ENCODE measurements at regions not wholly inside any gene's neighbourhood (a gene's known extent, or its start where the extent isn't known, plus 50 kb on each side); places are given as distances from the start of the nearest gene placed in this dataset.

DNA sequence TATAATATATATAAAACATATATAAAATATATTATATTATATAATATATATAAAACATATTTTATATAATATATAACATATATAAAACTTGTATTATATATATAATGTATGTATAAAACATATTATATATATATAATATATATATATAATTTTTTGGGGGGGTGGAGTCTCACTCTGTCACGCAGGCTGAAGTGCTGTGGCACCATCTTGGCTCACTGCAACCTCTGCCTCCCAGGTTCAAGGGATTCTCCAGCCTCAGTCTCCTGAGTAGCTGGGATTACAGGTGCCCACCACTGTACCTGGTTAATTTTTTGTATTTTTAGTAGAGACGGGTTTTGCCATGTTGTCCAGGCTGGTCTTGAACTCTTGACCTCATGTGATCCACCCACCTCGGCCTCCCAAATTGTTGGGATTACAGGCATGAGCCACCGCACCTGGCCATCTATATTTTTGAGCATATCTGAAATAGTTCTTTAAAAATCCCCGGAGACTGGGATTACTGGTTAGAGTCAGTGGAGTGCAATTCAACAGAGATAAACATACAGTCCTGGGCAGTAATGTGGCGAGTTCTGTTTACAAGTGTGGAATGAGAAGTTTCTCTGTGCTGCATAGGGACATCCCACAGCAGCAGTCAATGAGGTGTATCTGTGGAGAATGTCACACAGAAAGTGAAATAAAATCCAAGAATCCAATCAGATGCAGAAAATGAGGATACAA is 208.4 kb downstream of the MYCN start:
- no peak for DNase-seq

DNA sequence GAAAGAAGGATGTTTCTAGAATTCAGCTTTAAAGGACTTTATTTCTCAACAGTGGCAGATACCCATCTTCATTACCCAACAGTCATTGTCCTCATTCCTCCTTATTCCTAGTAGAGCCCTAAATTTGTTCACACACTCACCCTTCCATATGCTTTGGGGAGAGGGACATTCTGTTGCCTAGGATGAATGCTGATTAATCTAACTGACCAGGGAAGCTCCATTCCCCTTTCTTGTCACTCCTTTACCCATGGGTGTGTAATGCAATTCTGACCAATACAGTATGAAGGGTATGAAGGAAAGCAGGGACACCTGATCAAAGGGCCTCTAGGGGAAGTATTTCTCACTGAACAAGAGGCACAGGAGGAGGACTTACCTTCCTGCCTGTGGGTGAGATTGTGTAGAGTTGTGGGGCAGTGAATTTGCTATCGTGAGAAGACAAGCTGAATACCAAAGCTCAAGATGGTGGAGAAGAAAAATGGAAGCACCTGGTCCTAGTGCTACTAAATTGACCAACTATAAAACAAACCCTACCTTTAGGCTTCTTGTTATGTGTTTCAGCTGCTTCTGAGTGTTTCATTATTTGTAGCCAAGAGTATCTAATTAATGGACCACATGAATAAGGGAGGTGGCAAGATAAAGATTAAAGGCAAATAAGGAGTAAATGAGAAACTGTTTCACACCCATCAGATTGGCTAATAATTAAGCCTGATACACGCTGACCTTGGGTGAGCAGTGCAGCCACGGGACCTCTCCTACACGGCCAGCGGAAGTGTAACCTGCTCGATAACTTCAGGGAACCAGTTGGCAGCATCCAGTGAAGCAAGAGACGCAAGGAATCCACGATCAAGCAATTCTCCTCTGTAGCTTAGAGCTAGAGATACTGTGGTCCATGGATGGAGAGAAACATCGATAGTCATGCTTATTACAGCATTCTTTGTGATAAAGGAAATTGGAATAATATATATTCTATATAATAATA is 202.3 kb downstream of the MYCN start:
- no peak for DNase-seq

DNA sequence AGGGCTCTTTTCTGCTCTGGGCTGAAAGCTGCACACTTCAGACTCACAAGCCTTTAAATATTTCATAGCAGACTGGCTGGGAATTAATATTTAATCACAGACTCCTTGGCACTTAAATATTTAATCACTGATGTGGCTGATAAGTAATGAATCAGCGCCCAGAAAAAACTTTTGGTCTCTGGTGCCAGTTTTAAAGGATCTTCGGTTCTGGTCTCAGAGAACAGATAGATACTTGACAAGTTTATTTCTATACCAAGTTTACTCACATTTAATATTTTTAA is 201.2 kb downstream of the MYCN start:
- DNase-seq, result no peak

DNA sequence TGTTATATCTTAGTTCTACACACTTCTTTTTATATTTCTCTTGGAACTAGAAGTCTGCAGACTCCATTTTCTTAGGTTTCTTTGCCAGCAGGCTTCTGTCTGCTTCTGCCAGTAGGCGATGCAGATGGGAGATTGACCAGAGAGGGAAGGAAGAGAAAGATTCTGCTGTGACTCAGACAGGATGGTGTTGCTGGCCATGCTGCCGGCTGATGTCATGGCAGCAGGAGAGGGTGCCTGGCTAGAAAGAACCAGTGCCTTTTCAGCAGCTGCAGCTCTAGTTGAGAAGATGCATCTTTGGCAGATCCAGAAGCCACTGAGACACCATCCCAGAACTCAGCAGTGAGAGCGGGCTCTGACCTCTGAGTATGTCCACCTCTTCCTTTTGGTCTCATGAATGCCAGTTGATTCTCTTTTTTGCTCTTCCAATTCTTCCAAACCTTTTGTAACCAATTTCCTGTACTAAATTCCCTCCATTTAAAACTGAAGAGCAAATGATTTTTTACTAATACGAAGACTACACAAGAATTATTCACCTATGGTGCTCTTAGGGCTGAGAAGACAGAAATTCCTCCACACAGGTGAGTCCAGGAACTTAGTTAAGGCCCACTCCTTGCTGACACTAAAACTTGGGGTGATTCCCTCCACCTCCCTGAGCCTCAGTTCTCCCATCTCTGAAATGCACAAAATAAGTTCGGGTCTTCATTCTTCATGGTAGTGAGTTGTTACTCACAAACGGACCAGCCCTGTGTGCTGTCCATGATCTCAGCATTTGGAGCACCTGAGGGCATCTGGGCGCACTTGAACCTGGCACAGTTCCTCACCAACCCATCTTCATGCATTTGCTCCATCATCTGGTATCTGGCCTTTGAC is 200.7 kb downstream of the MYCN start:
- no peak for DNase-seq

DNA sequence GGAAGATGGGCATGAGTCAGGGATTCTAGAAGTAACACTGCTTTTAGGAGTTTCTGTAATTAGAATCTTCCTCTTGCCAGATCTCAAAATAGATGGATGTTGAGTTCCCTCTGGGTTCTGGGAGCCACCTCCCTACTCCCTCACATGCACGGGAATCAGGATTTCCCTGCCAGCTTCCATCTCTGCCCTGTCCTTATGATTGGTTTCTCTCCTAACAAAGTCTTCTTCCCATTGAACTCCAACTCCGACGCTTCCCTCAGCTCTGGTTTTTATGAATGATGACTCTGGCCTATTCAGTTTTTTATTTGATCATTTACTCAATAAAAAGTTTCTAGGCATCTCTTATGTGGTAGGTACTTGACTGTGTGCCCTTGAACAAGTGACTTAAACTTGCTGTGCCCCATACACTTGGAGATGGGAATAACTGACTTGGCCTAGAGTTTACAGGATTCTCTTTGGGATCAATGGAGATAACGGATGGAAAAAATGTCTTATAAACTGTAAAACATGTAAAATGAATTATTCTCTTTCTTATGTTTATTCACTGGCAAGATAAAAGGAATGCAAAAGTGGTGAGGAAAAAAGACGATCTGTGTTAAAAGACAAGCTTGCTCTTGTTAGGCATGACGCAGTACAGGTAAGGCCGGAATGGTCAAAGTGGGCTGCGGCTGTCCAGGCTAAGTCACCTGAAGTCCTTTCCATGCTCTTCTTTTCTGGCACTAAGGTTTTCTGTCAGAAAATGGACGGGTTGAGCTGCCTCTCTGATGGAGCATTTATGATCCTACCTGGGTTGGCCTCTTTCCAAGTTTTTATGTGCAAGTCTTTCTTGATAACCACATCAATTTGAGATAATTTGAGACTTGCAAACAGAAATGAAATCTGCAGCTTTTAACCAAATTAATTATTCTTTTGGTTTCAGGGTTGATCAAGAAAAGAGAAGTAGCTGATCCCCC is 199.6 kb downstream of the MYCN start:
- no peak for DNase-seq

DNA sequence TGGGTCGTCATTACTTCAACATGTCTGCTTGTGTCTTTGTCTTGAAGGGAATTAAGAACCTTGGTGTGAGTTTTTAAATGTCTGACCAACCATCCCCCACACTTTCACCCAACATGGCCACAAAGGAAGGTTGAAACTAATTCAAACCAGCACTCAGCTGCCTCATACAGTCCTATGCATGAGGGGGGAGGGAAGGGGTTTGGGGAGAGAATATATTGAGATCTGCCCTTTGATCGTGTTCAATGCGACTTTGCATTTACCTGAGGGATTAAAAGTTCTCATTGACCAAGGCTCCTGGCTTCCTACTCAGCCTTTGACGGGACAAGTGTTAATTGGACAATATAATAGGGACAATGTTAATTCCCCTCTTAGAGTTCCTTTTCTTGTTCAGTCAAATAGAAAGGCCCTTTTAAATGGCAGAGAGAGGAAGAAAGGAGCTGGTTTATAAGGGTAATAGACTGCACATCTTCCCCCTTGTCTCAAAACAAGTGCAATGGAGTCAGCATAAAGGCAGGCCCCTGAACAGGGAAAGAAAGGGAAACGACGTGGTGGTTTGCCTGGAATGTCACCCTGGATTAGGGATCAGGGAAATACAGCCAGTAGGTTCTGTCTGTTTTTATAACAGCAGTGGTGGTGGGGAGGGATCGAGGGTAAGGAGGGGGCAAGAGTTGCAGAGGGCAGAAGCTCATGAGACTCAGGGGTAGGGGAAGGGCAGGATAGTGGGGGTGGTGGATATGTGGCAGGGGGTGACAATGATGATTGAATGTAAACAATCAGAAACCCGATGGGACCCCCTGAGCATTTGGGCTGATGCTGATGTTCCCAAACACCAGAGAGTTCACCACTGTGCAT is 198.7 kb downstream of the MYCN start:
- DNase-seq, result no peak

DNA sequence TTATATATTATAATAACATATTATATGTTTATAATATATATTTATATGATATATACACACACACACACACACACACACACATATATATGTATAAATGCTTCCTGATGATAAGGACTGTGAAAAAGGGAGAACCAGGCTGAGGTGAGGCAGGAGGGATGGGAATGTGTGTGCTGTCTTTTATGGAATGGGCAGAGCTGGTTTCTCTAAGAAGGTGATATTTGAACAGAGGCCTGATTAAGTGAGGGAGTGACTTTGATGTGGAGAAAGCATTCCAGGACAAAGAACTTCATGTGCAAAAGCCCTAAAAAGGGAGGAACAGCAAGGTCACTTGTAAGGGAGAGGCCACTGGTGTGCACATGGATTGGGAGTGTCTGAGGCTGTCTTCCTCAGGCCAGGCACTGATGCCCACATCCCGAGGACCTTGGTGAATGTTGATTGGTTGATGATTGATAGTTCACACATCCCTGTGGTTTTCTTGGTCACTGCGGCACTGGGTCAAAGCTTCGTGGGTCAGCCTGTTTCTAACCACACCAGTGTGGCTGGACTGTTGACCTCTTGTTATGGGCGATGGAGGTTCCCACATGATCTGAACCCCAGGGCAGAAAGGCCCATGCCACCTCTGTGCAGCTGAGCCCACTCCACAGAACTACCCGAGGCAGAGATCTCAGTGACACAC is 196.9 kb downstream of the MYCN start:
- no peak for DNase-seq

DNA sequence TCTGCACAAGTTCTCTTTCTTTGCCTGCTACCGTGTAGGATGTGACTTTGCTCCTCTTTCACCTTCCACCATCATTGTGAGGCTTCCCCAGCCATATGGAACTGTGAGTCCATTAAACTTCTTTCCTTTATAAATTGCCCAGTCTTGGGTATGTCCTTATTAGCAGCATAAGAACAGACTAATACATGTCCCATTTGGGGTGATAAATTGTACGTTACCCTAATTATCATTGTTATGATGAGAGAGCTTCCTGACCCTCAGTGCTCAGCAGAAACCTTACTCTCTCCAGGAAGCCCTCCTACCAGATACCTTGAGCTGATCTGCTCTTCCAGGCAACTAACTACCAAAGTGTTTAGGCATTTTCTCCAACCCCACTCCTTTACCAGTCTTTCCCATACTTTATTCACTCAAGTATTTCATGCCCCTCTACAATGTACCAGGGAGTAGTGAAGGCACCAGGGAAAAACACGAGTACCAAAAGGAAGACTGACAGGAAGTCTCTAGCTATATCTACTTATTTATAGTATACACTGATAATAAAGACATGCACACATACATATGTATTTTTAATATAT is 196.2 kb downstream of the MYCN start:
- no peak for DNase-seq

DNA sequence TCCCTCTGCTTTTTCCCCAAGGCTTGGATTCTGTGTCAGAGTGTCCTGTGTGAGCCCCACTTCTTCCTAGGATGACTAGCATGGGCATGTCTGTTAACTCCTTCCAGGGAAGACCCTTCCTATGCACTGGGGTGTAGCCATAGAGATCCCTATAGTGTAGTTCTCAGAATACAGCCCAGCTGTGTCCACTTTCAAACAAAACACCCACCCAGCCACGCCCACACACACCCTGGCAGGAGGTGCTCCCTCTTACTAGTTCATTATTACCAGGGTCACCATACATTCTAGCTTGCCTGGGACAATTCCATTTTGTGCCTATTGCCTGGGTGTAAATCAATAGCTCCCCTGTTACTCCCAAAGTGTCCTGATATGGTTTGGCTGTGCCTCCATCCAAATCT is 195.6 kb downstream of the MYCN start:
- no peak for DNase-seq

DNA sequence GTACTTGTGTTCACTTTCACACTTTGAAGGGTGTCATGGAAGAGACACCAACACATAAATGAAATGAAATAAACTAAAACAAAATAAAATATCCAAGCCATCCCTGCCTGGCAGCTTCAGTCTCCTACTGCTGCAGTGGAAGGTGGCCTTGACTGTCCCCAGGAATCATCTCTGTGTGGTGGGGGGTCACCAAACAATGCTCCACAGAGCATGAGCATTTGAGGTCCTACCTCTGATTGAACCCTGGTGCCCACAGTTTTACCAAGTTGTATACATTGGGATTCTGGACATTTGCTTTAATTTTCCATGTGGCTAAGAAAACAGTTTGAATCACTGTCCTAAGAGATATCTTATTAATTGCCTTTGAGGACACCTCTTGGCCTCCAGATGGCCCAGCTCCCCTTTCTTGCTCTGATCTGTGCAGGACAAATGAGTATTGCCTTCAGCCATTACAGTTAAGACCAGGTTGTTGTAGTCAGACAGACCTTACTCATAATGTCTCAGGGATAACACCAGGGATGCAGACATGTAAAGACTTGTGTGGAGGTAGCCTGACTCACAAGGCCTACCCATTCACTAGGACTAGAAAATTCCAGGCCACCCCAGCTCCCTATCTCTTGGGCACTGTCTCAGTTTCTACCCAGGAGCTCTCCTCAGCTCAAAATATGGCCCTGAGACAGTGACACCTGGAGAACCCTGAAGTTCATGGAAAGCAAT is 195.0 kb downstream of the MYCN start:
- DNase-seq, result no peak

DNA sequence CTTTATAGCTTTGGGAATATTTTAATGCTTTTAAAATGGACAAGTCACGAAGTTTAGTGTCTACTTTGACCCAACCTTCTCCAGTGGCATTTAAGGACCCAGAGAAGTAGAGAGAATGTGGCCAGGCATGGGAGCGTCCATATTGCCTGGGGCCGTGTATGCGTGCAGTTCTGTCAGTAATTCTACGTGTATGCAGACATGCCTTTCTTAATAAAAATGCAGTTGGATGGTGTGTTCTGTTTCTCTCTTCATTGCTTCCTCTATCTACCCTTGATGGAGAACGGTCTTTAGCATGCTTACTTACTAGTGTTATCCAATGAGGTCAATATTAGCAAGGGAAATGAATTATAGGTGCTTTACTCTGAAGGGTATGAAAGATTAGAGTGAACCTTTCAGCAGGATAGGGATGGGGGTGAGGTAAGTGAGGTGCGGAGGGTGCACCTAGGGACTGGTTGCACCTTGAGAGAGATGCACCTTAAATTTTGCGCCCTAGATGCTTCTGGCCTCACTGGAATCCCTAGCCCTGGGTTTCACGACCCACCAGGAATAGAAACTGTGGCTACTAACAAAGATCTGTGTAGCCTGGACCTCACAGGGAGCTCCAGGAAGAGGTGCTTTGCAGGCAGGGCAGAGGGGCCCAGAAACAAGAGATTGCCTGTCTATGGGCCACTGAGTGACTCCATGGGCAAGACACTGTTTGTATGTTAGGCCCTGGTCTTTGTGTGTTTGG is 194.3 kb downstream of the MYCN start:
- DNase-seq, result no peak

DNA sequence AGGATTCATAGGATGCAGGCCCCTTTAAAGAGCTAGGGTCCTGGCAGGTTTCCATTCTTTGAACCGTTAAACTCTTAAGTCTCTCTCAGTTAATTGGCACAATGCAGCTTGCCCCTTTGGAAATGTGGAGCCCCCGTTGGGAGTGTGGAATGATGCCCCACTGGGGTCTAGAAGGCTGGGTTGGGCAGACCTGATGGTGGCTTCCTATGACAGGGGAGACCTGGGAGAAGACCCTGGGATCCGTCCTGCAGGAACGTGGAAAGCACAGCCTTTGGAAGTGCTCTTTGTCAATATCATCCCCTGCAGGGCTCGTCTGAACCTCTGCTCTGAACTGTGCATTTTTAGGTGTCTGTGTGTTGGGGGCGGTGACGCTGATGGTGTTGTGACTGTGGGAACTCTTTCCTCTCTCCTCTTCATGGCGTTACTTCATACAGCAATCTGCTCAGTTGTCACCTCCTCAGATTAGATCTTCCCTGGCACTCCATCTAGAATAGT is 190.6 kb downstream of the MYCN start:
- no peak for DNase-seq

DNA sequence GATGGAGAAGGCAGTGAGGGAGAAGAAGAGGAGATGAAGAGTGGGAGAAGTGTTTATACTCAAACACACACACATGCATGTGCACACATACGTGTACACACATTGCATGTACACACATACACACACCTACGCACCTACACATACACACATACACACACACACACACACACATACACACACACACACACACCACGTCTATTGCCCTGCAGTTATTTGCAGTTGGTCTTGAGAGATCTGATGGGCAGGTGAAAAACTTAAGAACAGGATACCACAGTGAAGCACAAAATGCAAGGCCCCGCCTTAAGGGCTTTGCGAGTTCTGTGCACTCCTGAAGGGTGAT is 190.2 kb downstream of the MYCN start:
- DNase-seq, result no peak

DNA sequence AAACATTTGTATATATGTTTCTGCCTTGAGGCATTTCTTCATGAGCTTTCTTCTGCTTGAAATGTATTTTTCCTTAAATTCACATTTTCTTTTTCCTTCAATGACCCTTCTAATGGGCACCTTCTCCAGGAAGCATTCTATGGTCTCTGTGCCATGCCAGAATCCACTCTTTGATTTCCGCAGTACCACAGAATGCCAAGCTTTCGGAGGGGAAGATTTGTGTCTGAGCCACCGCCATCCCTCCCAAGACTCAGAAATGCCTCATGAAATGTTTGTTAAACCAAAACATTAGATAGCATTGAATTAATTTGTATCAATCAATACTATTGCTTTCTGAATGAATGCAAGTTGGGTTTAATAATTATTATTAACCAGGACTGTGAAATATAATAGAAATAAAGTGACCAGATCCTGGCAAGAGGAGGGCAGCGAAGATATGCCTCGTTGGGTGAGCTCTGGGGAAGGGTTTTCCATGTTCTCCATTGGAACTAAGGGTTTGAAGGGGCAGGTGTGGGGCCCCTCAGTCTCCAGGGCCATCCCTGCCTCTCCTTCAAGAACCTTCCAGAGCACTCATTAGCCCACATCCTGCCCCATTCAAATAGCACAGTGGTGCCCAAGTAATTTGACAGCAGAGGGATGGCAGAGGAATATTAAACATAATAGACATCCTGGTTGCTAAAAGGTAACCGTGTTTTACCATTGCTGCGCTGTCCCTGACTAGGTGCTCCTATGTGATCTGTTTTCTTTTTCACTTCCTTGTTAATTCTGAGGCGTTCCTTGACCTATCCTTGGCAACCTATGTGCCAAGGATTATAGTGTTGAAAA is 189.6 kb downstream of the MYCN start:
- no peak for DNase-seq

DNA sequence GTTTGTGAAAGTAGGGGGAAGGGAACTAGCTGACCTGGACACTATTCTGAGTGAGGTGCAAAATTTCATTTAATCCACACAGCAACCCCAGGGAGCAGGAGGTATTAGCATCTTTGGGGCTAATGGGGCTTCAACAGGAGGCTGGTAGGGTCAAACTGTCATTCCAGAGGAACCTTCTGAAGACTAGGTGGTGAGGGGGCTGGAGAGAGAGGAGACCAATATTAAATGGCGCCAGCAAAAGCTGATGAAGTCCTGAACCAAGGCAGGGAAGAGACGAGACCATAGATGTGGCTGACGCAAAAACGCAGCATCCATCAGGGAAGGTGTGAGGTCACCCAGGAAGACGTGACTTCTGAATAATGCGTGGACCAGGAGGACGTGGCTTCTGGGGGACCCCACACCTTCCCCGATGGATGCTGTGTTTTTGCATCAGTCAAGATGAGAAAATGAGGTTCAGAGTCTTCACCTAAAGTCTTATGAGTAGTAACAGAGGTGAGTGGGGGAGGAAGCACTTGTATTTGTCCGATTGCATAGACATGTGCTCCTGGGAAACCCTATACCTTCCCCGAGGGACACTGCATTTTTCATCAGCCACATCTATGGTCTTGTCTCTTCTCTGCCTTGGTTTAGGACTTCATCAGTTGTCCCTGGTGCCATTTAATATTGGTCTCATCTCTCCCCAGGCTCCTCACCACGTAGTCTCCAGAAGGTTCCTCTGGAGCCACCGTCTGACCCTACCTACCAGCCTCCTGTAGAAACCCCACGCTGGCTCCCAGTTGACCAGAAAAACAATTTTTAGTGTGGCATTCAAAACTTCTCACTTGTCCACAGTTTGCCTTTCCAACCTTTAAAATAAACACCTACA is 188.6 kb downstream of the MYCN start:
- no peak for DNase-seq

DNA sequence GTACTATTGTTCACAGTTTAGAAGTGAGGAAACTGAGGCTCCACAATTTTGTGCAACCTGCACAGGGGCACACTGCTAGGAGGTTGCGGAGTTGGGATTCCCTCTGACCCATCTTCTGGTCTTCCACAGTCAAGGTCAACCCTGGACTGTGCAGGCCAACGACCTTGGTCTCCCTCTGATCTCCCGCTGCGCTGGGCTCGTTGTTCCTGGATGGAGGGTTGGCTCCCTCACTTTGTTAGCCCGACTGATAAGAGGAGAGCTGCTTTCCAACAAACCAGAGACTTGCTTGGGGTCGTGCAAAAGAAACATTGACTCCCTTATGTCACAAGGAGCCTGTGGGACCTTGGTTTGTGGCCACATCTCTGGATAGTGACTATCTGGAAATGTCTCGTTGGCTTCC is 187.6 kb downstream of the MYCN start:
- no peak for DNase-seq
